Keratinocyte (primary cell): ENCODE measurements at regions not wholly inside any gene's neighbourhood (a gene's known extent, or its start where the extent isn't known, plus 50 kb on each side); places are given as distances from the start of the nearest gene placed in this dataset.

Experiments used
- CTCF ChIP-seq, 3 experiments: IDR thresholded peaks in 1 of 3; conservative IDR thresholded peaks in 1 of 3; optimal IDR thresholded peaks in 1 of 3; 2 replicates in 2 of 3; 3 replicates in 1 of 3; pipeline versions ENCODE3 to v1.5.1; 2011; ENCODE audit warnings: low read length in 3 of 3, mild to moderate bottlenecking in 3 of 3, moderate library complexity in 2 of 3, control low read depth in 1 of 3, inconsistent platforms in 1 of 3; ENCODE audit not compliant: insufficient read depth in 2 of 3; ENCODE audit errors: extremely low read depth in 1 of 3
- EZH2 ChIP-seq: IDR thresholded peaks from one replicate; pipeline ENCODE4 v1.6.1; 2012; ENCODE audit warnings: inconsistent platforms, mild to moderate bottlenecking, low read length, moderate library complexity

GRCh38 chr2:147492471-147492870 is 352.4 kb upstream of the ACVR2A start:
- no peak for TF ChIP-seq CTCF (optimal IDR thresholded peaks at IDR 0.05 in 1 of 3, IDR thresholded peaks at IDR 0.05 in 1 of 3, conservative IDR thresholded peaks at IDR 0.05 in 1 of 3; ENCODE audit: extremely low read depth in 1 of 3, insufficient read depth in 2 of 3, low read length in 3 of 3)
- TF ChIP-seq EZH2 = no peak
